ENCODE measurements at regions not wholly inside any gene's neighbourhood (a gene's known extent, or its start where the extent isn't known, plus 50 kb on each side); places are given as distances from the start of the nearest gene placed in this dataset.

- TF ChIP-seq CTCF (conservative IDR thresholded peaks at IDR 0.05; ENCODE audit: low read depth, low read length): no peak
- no peak for TF ChIP-seq EZH2 (IDR thresholded peaks at IDR 0.05; ENCODE audit: borderline replicate concordance, low read depth, low read length, poor library complexity, severe bottlenecking)
- ChIA-PET CTCF (no interaction called here), POLR2A (ENCODE audit: low non-redundant PET) (no interaction called here)
- BruUV-seq (replicated peaks): no TSS peak
- Histone ChIP-seq H3K27ac (ENCODE audit: low read depth, low read length, poor library complexity, severe bottlenecking) (no peak overlapping the region), H3K9me3 (ENCODE audit: low read depth, low read length, poor library complexity, severe bottlenecking) (no peaks in the 10 kb centered on the region), H3K4me3 (ENCODE audit: low read depth, low read length, poor library complexity, severe bottlenecking) (no peak overlapping the region), H3K27me3 (replicated peaks; ENCODE audit: insufficient read depth, low read depth, low read length, poor library complexity) (no peaks in the 10 kb centered on the region), H3K4me1 (ENCODE audit: insufficient read depth, low read length, poor library complexity, severe bottlenecking) (no peaks in the 10 kb centered on the region), H3K36me3 (ENCODE audit: insufficient read depth, low read length, poor library complexity, severe bottlenecking) (no peaks in the 10 kb centered on the region)
- intact Hi-C loops (cut with micrococcal nuclease; ENCODE audit: unreplicated experiment): no loop called here
- DNase-seq (ENCODE audit: low spot score): no peak
Observed at GRCh38 chr14:30118992-30119640, 191.5 kb upstream of the PRKD1 start.

GRCh38 chr14:30125322-30125979 lies 197.8 kb upstream of the PRKD1 start:
- Histone ChIP-seq H3K9me3 (ENCODE audit: low read depth, low read length, poor library complexity, severe bottlenecking) (no peaks in the 10 kb centered on the region), H3K4me1 (ENCODE audit: insufficient read depth, low read length, poor library complexity, severe bottlenecking) (no peaks in the 10 kb centered on the region), H3K27me3 (replicated peaks; ENCODE audit: insufficient read depth, low read depth, low read length, poor library complexity) (no peaks in the 10 kb centered on the region), H3K4me3 (ENCODE audit: low read depth, low read length, poor library complexity, severe bottlenecking) (no peak overlapping the region), H3K27ac (ENCODE audit: low read depth, low read length, poor library complexity, severe bottlenecking) (no peak overlapping the region), H3K36me3 (ENCODE audit: insufficient read depth, low read length, poor library complexity, severe bottlenecking) (no peaks in the 10 kb centered on the region)
- TF ChIP-seq CTCF (conservative IDR thresholded peaks at IDR 0.05; ENCODE audit: low read depth, low read length) (no peak), EZH2 (IDR thresholded peaks at IDR 0.05; ENCODE audit: borderline replicate concordance, low read depth, low read length, poor library complexity, severe bottlenecking) (no peak)
- intact Hi-C loops (cut with micrococcal nuclease; ENCODE audit: unreplicated experiment): no loop called here
- POLR2A ChIA-PET (ENCODE audit: low non-redundant PET): no interaction called here
- DNase-seq (ENCODE audit: low spot score): no peak
- BruUV-seq (replicated peaks): no TSS peak
- CTCF ChIA-PET: no interaction called here

- TF ChIP-seq CTCF (conservative IDR thresholded peaks at IDR 0.05; ENCODE audit: low read depth, low read length) (no peak), EZH2 (IDR thresholded peaks at IDR 0.05; ENCODE audit: borderline replicate concordance, low read depth, low read length, poor library complexity, severe bottlenecking) (no peak)
- Histone ChIP-seq H3K27me3 (replicated peaks; ENCODE audit: insufficient read depth, low read depth, low read length, poor library complexity) (no peaks in the 10 kb centered on the region), H3K4me1 (ENCODE audit: insufficient read depth, low read length, poor library complexity, severe bottlenecking) (no peaks in the 10 kb centered on the region), H3K27ac (ENCODE audit: low read depth, low read length, poor library complexity, severe bottlenecking) (no peak overlapping the region), H3K9me3 (ENCODE audit: low read depth, low read length, poor library complexity, severe bottlenecking) (no peaks in the 10 kb centered on the region), H3K36me3 (ENCODE audit: insufficient read depth, low read length, poor library complexity, severe bottlenecking) (no peaks in the 10 kb centered on the region), H3K4me3 (ENCODE audit: low read depth, low read length, poor library complexity, severe bottlenecking) (no peak overlapping the region)
- POLR2A ChIA-PET (ENCODE audit: low non-redundant PET): no interaction called here
- CTCF ChIA-PET: no interaction called here
- intact Hi-C loops (cut with micrococcal nuclease; ENCODE audit: unreplicated experiment): no loop called here
- no TSS peak for BruUV-seq (replicated peaks)
- DNase-seq (ENCODE audit: low spot score): no peak
Observed at GRCh38 chr14:30129807-30130206, 202.2 kb upstream of the PRKD1 start.
